Endothelial cell of umbilical vein (primary cell): ENCODE measurements at regions not wholly inside any gene's neighbourhood (a gene's known extent, or its start where the extent isn't known, plus 50 kb on each side); places are given as distances from the start of the nearest gene placed in this dataset.

ENCODE experiments used
- BruUV-seq: library from RNA; stranded (reverse); fragments of 400-500 nt; replicated peaks from 2 replicates; lab custom pipeline; 2021; lab: Mats Ljungman, UMichigan
- CTCF ChIA-PET: fragments of 300-600, 350-600 bp; sonication (Branson Sonifier 250); formaldehyde crosslinking; loops from one replicate; lab custom pipeline; 2021; ENCODE audit warnings: antibody characterized with exemption, inconsistent platforms; lab: Charles Lee
- POLR2A ChIA-PET: fragments of 300-600, 350-600 bp; sonication (Branson Sonifier 250); formaldehyde crosslinking; loops from one replicate; lab custom pipeline; 2021; ENCODE audit warnings: antibody characterized with exemption, inconsistent platforms; lab: Charles Lee
- DNase-seq: peaks from one replicate; pipeline ENCODE4 v3.0.0-alpha.2; 2011; ENCODE audit warnings: low read depth, low spot score
- FAIRE-seq: peaks from 2 replicates; lab custom pipeline; 2011; peaks lifted over from hg19 to GRCh38; lab: Jason Lieb, UNC
- H2AFZ ChIP-seq: 2 replicates; pipeline ENCODE4 v1.6.0; 2012; ENCODE audit warnings: low read depth, low read length, control low read depth, inconsistent platforms
- H3K27ac ChIP-seq: 2 replicates; pipeline ENCODE4 v1.5.1; 2011; ENCODE audit warnings: low read depth, mild to moderate bottlenecking, control low read depth, low read length, moderate library complexity; ENCODE audit not compliant: insufficient read depth
- H3K27me3 ChIP-seq, 2 experiments: 2 replicates each; pipeline versions ENCODE4 v1.6.0 to v1.6.1; 2011; ENCODE audit warnings: low read length in 2 of 2, mixed read lengths in 1 of 2; ENCODE audit not compliant: control insufficient read depth in 2 of 2, insufficient read depth in 2 of 2
- H3K36me3 ChIP-seq, 2 experiments: 2 replicates in 1 of 2; 3 replicates in 1 of 2; pipeline ENCODE4 v1.5.1; 2011; ENCODE audit warnings: low read length in 2 of 2, mild to moderate bottlenecking in 1 of 2, moderate library complexity in 1 of 2; ENCODE audit not compliant: control insufficient read depth in 2 of 2, insufficient read depth in 2 of 2; ENCODE audit errors: extremely low read depth in 1 of 2
- H3K4me1 ChIP-seq: 3 replicates; pipeline ENCODE4 v1.5.1; 2011; ENCODE audit warnings: mild to moderate bottlenecking, low read length; ENCODE audit not compliant: control insufficient read depth, insufficient read depth; ENCODE audit errors: extremely low read depth
- H3K4me2 ChIP-seq: 2 replicates; pipeline ENCODE4 v1.6.1; 2011; ENCODE audit warnings: low read length, control low read depth, mixed read lengths; ENCODE audit not compliant: insufficient read depth
- H3K4me3 ChIP-seq, 3 experiments: fragments of 200-600 bp in 1 of 3; sonication (generic), shearing (Covaris generic) in 1 of 3; replicated peaks in 1 of 3; 2 replicates each; pipeline ENCODE4 v1.5.1; 2011 to 2016; ENCODE audit warnings: control low read depth in 3 of 3, low read length in 3 of 3, mild to moderate bottlenecking in 2 of 3, inconsistent platforms in 1 of 3, low read depth in 1 of 3, moderate library complexity in 1 of 3; ENCODE audit not compliant: insufficient read depth in 1 of 3
- H3K79me2 ChIP-seq: 2 replicates; pipeline ENCODE4 v1.6.0; 2012; ENCODE audit warnings: low read length, inconsistent platforms; ENCODE audit not compliant: control insufficient read depth, insufficient read depth
- H3K9ac ChIP-seq: replicated peaks from 2 replicates; pipeline ENCODE3; 2011; ENCODE audit warnings: low read length, control low read depth; ENCODE audit not compliant: insufficient read depth; ENCODE audit errors: extremely low read depth
- H3K9me1 ChIP-seq: replicated peaks from 3 replicates; pipeline ENCODE4 v1.6.0; 2011; ENCODE audit warnings: mild to moderate bottlenecking, low read length; ENCODE audit not compliant: control insufficient read depth, insufficient read depth; ENCODE audit errors: extremely low read depth
- H3K9me3 ChIP-seq: replicated peaks from 2 replicates; pipeline ENCODE4 v1.5.1; 2012; ENCODE audit warnings: low read length, inconsistent platforms; ENCODE audit not compliant: control insufficient read depth, insufficient read depth
- H4K20me1 ChIP-seq: replicated peaks from 2 replicates; pipeline ENCODE3; 2011; ENCODE audit warnings: mild to moderate bottlenecking, low read length; ENCODE audit not compliant: control insufficient read depth, insufficient read depth; ENCODE audit errors: extremely low read depth
- MYC ChIP-seq: IDR thresholded peaks from one replicate; pipeline ENCODE4 v1.6.1; 2011; ENCODE audit warnings: mild to moderate bottlenecking, low read depth, low read length
- POLR2A ChIP-seq: IDR thresholded peaks from 2 replicates; pipeline ENCODE4 v1.6.1; 2012; ENCODE audit warnings: low read depth, mild to moderate bottlenecking, control low read depth, low read length
- POLR2AphosphoS5 ChIP-seq: IDR thresholded peaks from 2 replicates; pipeline ENCODE4 v1.6.1; 2012; ENCODE audit warnings: low read depth, mild to moderate bottlenecking, control low read depth, low read length, moderate library complexity; ENCODE audit not compliant: insufficient read depth
- dilution Hi-C: fragments of 300-500 bp; cut with MboI; formaldehyde crosslinking; loops from one replicate; pipeline ENCODE4 v1.15.0; 2019; ENCODE audit warnings: low sequenced_read_pairs; ENCODE audit not compliant: extremely low pct_ligation_motif_present
- intact Hi-C: fragments of 100-400 bp; cut with micrococcal nuclease; formaldehyde crosslinking; loops from one replicate; pipeline ENCODE4 v1.10.0; 2022

GRCh38 chr7:68888971-68889385 is 709.3 kb upstream of the AUTS2 start:
- Histone ChIP-seq H3K9ac (no peak overlapping the region), H3K27ac (no peak overlapping the region), H4K20me1 (no peaks in the 10 kb centered on the region), H3K36me3 (no peaks in the 10 kb centered on the region), H3K4me3 (no peak overlapping the region), H3K4me1 (no peaks in the 10 kb centered on the region), H3K4me2 (no peak overlapping the region), H2AFZ (no peak overlapping the region), H3K27me3 (no peaks in the 10 kb centered on the region), H3K9me3 (peaks cover 8% of the 10 kb centered on the region), H3K79me2 (no peaks in the 10 kb centered on the region), H3K9me1 (no peaks in the 10 kb centered on the region)
- dilution Hi-C loops: no loop called here
- FAIRE-seq: no peak
- no peak for TF ChIP-seq MYC
- ChIA-PET CTCF (no interaction called here), POLR2A (no interaction called here)
- intact Hi-C loops: no loop called here
- no peak for DNase-seq
- BruUV-seq: no TSS peak

GRCh38 chr7:68892236-68892635 is 706.0 kb upstream of the AUTS2 start:
- no peak for TF ChIP-seq POLR2A
- TF ChIP-seq POLR2AphosphoS5: no peak
- H3K9me3 ChIP-seq: peaks cover 8% of the 10 kb centered on the region
- dilution Hi-C loops (no loop called here), intact Hi-C loops (no loop called here)
- no peak overlapping the region for H3K4me3 ChIP-seq
- no peak overlapping the region for H3K4me2 ChIP-seq
- no TSS peak for BruUV-seq
- no peak for DNase-seq
- no peak overlapping the region for H3K27ac ChIP-seq
- no peaks in the 10 kb centered on the region for H3K4me1 ChIP-seq
- H3K27me3 ChIP-seq: no peaks in the 10 kb centered on the region
- no peaks in the 10 kb centered on the region for H3K36me3 ChIP-seq
- H3K9me1 ChIP-seq: no peaks in the 10 kb centered on the region
- no peaks in the 10 kb centered on the region for H4K20me1 ChIP-seq
- ChIA-PET POLR2A (no interaction called here), CTCF (no interaction called here)
- no peak overlapping the region for H3K9ac ChIP-seq
- H3K79me2 ChIP-seq: no peaks in the 10 kb centered on the region
- no peak for FAIRE-seq
- no peak overlapping the region for H2AFZ ChIP-seq
